Activated T-helper 1 cell treated with Interleukin-2 at 50 U/mL for 16 hours (primary cell): ENCODE measurements at regions not wholly inside any gene's neighbourhood (a gene's known extent, or its start where the extent isn't known, plus 50 kb on each side); places are given as distances from the start of the nearest gene placed in this dataset.

Experiments
- DNase-seq: peaks from one replicate; pipeline ENCODE4 v3.0.0-alpha.2; 2020; ENCODE audit warnings: low read depth

GRCh38 chr1:168964478-168964877, 142.0 kb upstream of the ATP1B1 start:
- no peak for DNase-seq

- DNase-seq: no peak
These were observed 140.3 kb upstream of the ATP1B1 start for GRCh38 chr1:168966217-168966616.

GRCh38 chr1:168966636-168967035, 139.9 kb upstream of the ATP1B1 start:
- no peak for DNase-seq

GRCh38 chr1:168970926-168971659, 135.4 kb upstream of the ATP1B1 start:
- no peak for DNase-seq

- no peak for DNase-seq
These were observed 134.3 kb upstream of the ATP1B1 start for GRCh38 chr1:168972225-168972624.

- no peak for DNase-seq
These were observed 133.6 kb upstream of the ATP1B1 start for GRCh38 chr1:168972887-168973286.

GRCh38 chr1:168974117-168974516, 132.4 kb upstream of the ATP1B1 start:
- no peak for DNase-seq

- no peak for DNase-seq
These were observed 131.9 kb upstream of the ATP1B1 start for GRCh38 chr1:168974611-168975010.

- no peak for DNase-seq
These were observed 130.2 kb upstream of the ATP1B1 start for GRCh38 chr1:168976267-168976666.

- no peak for DNase-seq
These were observed 128.9 kb upstream of the ATP1B1 start for GRCh38 chr1:168977618-168978017.

- no peak for DNase-seq
These were observed 127.2 kb upstream of the ATP1B1 start for GRCh38 chr1:168979276-168979675.

- DNase-seq: no peak
These were observed 126.3 kb upstream of the ATP1B1 start for GRCh38 chr1:168980180-168980579.

- DNase-seq: no peak
These were observed 125.8 kb upstream of the ATP1B1 start for GRCh38 chr1:168980656-168981055.

- DNase-seq: no peak
These were observed 123.7 kb upstream of the ATP1B1 start for GRCh38 chr1:168982778-168983177.

- no peak for DNase-seq
These were observed 119.2 kb upstream of the ATP1B1 start for GRCh38 chr1:168987330-168987729.

GRCh38 chr1:168987923-168988322, 118.6 kb upstream of the ATP1B1 start:
- no peak for DNase-seq

- DNase-seq: no peak
These were observed 116.5 kb upstream of the ATP1B1 start for GRCh38 chr1:168989985-168990384.

GRCh38 chr1:168991667-168992475, 114.6 kb upstream of the ATP1B1 start:
- no peak for DNase-seq

GRCh38 chr1:169001353-169001752, 105.1 kb upstream of the ATP1B1 start:
- DNase-seq: no peak

GRCh38 chr1:169003864-169004516, 102.5 kb upstream of the ATP1B1 start:
- DNase-seq: no peak

- DNase-seq: no peak
These were observed 100.7 kb upstream of the ATP1B1 start for GRCh38 chr1:169005776-169006175.

- no peak for DNase-seq
These were observed 96.8 kb upstream of the ATP1B1 start for GRCh38 chr1:169009666-169010065.

- DNase-seq: no peak
These were observed 94.1 kb upstream of the ATP1B1 start for GRCh38 chr1:169012416-169012815.
